GM12878 (cell line): ENCODE measurements at regions not wholly inside any gene's neighbourhood (a gene's known extent, or its start where the extent isn't known, plus 50 kb on each side); places are given as distances from the start of the nearest gene placed in this dataset.

ENCODE experiments used
- ATAC-seq: fragments of 200-7000 bp; cut with Tn5 transposase; 3 replicates; pipeline ENCODE4 v1.9.1; 2020; ENCODE audit warnings: mild to moderate bottlenecking, moderate library complexity
- BruUV-seq: library from RNA; stranded (reverse); fragments of 400-500 nt; replicated peaks from 2 replicates; lab custom pipeline; 2021; lab: Mats Ljungman, UMichigan
- CTCF ChIA-PET: fragments of 300-600 bp; sonication (Branson Sonifier 250); formaldehyde crosslinking; extraction: SDS; loops from one replicate; lab custom pipeline; 2021; ENCODE audit warnings: inconsistent platforms; lab: Yijun Ruan, JAX
- POLR2A ChIA-PET: fragments of 350-600 bp; formaldehyde crosslinking; extraction: SDS; loops from one replicate; lab custom pipeline; 2021; ENCODE audit warnings: inconsistent platforms; lab: Charles Lee
- RAD21 ChIA-PET: fragments of 300-600 bp; sonication (Branson Sonifier 250); formaldehyde crosslinking; loops from one replicate; lab custom pipeline; 2023; ENCODE audit warnings: antibody characterized with exemption; ENCODE audit not compliant: unreplicated experiment; lab: Charles Lee
- SMC1A ChIA-PET: fragments of 300-600 bp; sonication (Branson Sonifier 250); formaldehyde crosslinking; loops from one replicate; lab custom pipeline; 2023; ENCODE audit not compliant: unreplicated experiment, uncharacterized antibody; lab: Charles Lee
- DNase-seq: peaks from one replicate; pipeline ENCODE4 v3.0.0-alpha.2; 2011; ENCODE audit warnings: low read depth, low spot score
- FAIRE-seq: peaks from 3 replicates; lab custom pipeline; 2011; peaks lifted over from hg19 to GRCh38; lab: Jason Lieb, UNC
- H2AFZ ChIP-seq: 2 replicates; pipeline ENCODE4 v1.6.0; 2011; ENCODE audit warnings: low read depth, low read length, control low read depth; ENCODE audit not compliant: control insufficient read depth
- H3K27ac ChIP-seq: 2 replicates; pipeline ENCODE4 v1.5.1; 2011; ENCODE audit warnings: control low read depth; ENCODE audit not compliant: control insufficient read depth, insufficient read depth
- H3K27me3 ChIP-seq, 2 experiments: replicated peaks in 1 of 2; 2 replicates each; pipeline versions ENCODE4 v1.6.0 to v1.6.1; 2011; ENCODE audit warnings: low read length in 1 of 2; ENCODE audit not compliant: control insufficient read depth in 2 of 2, insufficient read depth in 2 of 2
- H3K36me3 ChIP-seq, 2 experiments: 2 replicates each; pipeline ENCODE4 v1.5.1; 2011; ENCODE audit warnings: low read length in 1 of 2; ENCODE audit not compliant: control insufficient read depth in 2 of 2, insufficient read depth in 2 of 2
- H3K4me1 ChIP-seq: 2 replicates; pipeline ENCODE4 v1.6.1; 2011; ENCODE audit warnings: mild to moderate bottlenecking, low read length, moderate library complexity, mixed read lengths; ENCODE audit not compliant: control insufficient read depth, insufficient read depth
- H3K4me2 ChIP-seq: 2 replicates; pipeline ENCODE4 v1.6.0; 2011; ENCODE audit warnings: control low read depth; ENCODE audit not compliant: control insufficient read depth, insufficient read depth
- H3K4me3 ChIP-seq: fragments of 200-600 bp; sonication (generic); 2 replicates; pipeline ENCODE4 v1.5.1; 2016
- H3K79me2 ChIP-seq: 2 replicates; pipeline ENCODE4 v1.6.0; 2011; ENCODE audit warnings: low read length; ENCODE audit not compliant: control insufficient read depth, insufficient read depth
- H3K9ac ChIP-seq: 2 replicates; pipeline ENCODE4 v1.8.0; 2011; ENCODE audit warnings: low read length, control low read depth, mixed read lengths; ENCODE audit not compliant: control insufficient read depth, insufficient read depth
- H3K9me3 ChIP-seq: replicated peaks from 3 replicates; pipeline ENCODE4 v1.5.1; 2011; ENCODE audit warnings: mild to moderate bottlenecking, low read length; ENCODE audit not compliant: control insufficient read depth, insufficient read depth
- H4K20me1 ChIP-seq: 2 replicates; pipeline ENCODE4 v1.6.0; 2011; ENCODE audit not compliant: control insufficient read depth, insufficient read depth
- ESRRA ChIP-seq: IDR thresholded peaks from 2 replicates; pipeline ENCODE4 v1.6.1; 2012; ENCODE audit warnings: mild to moderate bottlenecking, low read length, improper control_type of control experiment
- NBN ChIP-seq: fragments of 450-650 bp; IDR thresholded peaks from 2 replicates; pipeline ENCODE4 v1.6.1; 2016
- NFYB ChIP-seq: IDR thresholded peaks from 2 replicates; pipeline ENCODE4 v1.6.1; 2011; ENCODE audit warnings: low read depth, mild to moderate bottlenecking, low read length, improper control_type of control experiment, moderate library complexity; ENCODE audit not compliant: insufficient read depth
- NR2F1 ChIP-seq: fragments of 450-650 bp; conservative IDR thresholded peaks from 2 replicates; pipeline ENCODE4 v1.6.1; 2017; ENCODE audit warnings: mild to moderate bottlenecking
- SP1 ChIP-seq: IDR thresholded peaks from one replicate; pipeline ENCODE4 v1.6.1; 2011; ENCODE audit warnings: low read depth, low read length
- TCF12 ChIP-seq: IDR thresholded peaks from 2 replicates; pipeline ENCODE4 v1.6.1; 2011; ENCODE audit warnings: low read depth, mild to moderate bottlenecking, low read length
- ZNF592 ChIP-seq: fragments of 450-650 bp; IDR thresholded peaks from 2 replicates; pipeline ENCODE4 v1.6.1; 2017; ENCODE audit warnings: mild to moderate bottlenecking, moderate library complexity
- WGBS: methylation state at CpG from one replicate; pipeline ENCODE4 v1.1.6; 2016; ENCODE audit warnings: low lambda C conversion rate; ENCODE audit not compliant: insufficient replicate concordance, insufficient coverage; ENCODE audit errors: missing lambda C conversion rate; 5-methylcytosine and 5-hydroxymethylcytosine counted together
- in situ Hi-C: fragments of 300-500 bp; cut with MboI; formaldehyde crosslinking; loops from 9 replicates; pipeline ENCODE4 v1.14.3; 2018; ENCODE audit warnings: mixed read lengths
- intact Hi-C: fragments of 100-400 bp; cut with micrococcal nuclease; formaldehyde crosslinking; loops from one replicate; pipeline ENCODE4 v1.14.2; 2022; ENCODE audit not compliant: unreplicated experiment
- TF ChIP-seq, protein P1 (sequence below): fragments of 450-650 bp; IDR thresholded peaks from 2 replicates; pipeline ENCODE4 v1.6.1; 2016; ENCODE audit warnings: mild to moderate bottlenecking
- TF ChIP-seq, protein P2 (sequence below): fragments of 150-350 bp; IDR thresholded peaks from 2 replicates; pipeline ENCODE4 v1.6.1; 2016; ENCODE audit warnings: low read depth, low read length

GRCh38 chr20:39421571-39422105 lies 459.5 kb downstream of the DHX35 start:
- Histone ChIP-seq H3K27ac (no peak overlapping the region), H3K9ac (no peak overlapping the region), H3K79me2 (no peaks in the 10 kb centered on the region), H3K4me1 (no peaks in the 10 kb centered on the region), H3K4me2 (no peak overlapping the region), H2AFZ (no peak overlapping the region), H3K36me3 (no peaks in the 10 kb centered on the region)
- no peak for DNase-seq
- no TSS peak for BruUV-seq
- intact Hi-C loops = no loop called here
- no peak for TF ChIP-seq NR2F1
- TF ChIP-seq, protein P1, sequence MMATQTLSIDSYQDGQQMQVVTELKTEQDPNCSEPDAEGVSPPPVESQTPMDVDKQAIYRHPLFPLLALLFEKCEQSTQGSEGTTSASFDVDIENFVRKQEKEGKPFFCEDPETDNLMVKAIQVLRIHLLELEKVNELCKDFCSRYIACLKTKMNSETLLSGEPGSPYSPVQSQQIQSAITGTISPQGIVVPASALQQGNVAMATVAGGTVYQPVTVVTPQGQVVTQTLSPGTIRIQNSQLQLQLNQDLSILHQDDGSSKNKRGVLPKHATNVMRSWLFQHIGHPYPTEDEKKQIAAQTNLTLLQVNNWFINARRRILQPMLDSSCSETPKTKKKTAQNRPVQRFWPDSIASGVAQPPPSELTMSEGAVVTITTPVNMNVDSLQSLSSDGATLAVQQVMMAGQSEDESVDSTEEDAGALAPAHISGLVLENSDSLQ = no peak
- TF ChIP-seq, all 136 proteins: peak for 0
- H3K9me3 ChIP-seq = no peaks in the 10 kb centered on the region
- WGBS = 39% methylated on average over 5 of the region's 5 CpGs
- FAIRE-seq (no peak), ATAC-seq (peak; percentile 25; the same call in 1 of the 3 replicates)
- no peaks in the 10 kb centered on the region for H3K27me3 ChIP-seq
- ChIA-PET POLR2A (no interaction called here), CTCF (interaction anchor here (1.1 to 2.3 kb wide), 3 partner anchors 10 to 132 kb away, joined by 3 to 6 read pairs (median 5); no protein-coding TSS in a partner anchor), RAD21 (no interaction called here), SMC1A (interaction anchor here (1.6 kb wide), 1 partner anchor 14 kb away, joined by 3 read pairs; no protein-coding TSS in a partner anchor)
- in situ Hi-C loops = no loop called here
- H4K20me1 ChIP-seq = no peaks in the 10 kb centered on the region
- H3K4me3 ChIP-seq = no peak overlapping the region

GRCh38 chr20:39412091-39412490 lies 449.9 kb downstream of the DHX35 start:
- Histone ChIP-seq H3K4me3 (no peak overlapping the region), H2AFZ (no peak overlapping the region), H3K79me2 (no peaks in the 10 kb centered on the region), H3K27me3 (no peaks in the 10 kb centered on the region), H3K27ac (no peak overlapping the region), H3K9ac (no peak overlapping the region), H3K36me3 (no peaks in the 10 kb centered on the region), H3K9me3 (no peaks in the 10 kb centered on the region), H4K20me1 (no peaks in the 10 kb centered on the region), H3K4me2 (no peak overlapping the region), H3K4me1 (no peaks in the 10 kb centered on the region)
- SMC1A ChIA-PET = no interaction called here
- CTCF ChIA-PET = no interaction called here
- no peak for DNase-seq
- FAIRE-seq = no peak
- no TSS peak for BruUV-seq
- RAD21 ChIA-PET = no interaction called here
- POLR2A ChIA-PET = no interaction called here
- in situ Hi-C loops (no loop called here), intact Hi-C loops (no loop called here)
- no peak for ATAC-seq
- no peak for TF ChIP-seq SP1
- no peak for TF ChIP-seq NFYB
- TF ChIP-seq ZNF592 = no peak
- TF ChIP-seq, protein P2, sequence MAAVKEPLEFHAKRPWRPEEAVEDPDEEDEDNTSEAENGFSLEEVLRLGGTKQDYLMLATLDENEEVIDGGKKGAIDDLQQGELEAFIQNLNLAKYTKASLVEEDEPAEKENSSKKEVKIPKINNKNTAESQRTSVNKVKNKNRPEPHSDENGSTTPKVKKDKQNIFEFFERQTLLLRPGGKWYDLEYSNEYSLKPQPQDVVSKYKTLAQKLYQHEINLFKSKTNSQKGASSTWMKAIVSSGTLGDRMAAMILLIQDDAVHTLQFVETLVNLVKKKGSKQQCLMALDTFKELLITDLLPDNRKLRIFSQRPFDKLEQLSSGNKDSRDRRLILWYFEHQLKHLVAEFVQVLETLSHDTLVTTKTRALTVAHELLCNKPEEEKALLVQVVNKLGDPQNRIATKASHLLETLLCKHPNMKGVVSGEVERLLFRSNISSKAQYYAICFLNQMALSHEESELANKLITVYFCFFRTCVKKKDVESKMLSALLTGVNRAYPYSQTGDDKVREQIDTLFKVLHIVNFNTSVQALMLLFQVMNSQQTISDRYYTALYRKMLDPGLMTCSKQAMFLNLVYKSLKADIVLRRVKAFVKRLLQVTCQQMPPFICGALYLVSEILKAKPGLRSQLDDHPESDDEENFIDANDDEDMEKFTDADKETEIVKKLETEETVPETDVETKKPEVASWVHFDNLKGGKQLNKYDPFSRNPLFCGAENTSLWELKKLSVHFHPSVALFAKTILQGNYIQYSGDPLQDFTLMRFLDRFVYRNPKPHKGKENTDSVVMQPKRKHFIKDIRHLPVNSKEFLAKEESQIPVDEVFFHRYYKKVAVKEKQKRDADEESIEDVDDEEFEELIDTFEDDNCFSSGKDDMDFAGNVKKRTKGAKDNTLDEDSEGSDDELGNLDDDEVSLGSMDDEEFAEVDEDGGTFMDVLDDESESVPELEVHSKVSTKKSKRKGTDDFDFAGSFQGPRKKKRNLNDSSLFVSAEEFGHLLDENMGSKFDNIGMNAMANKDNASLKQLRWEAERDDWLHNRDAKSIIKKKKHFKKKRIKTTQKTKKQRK = no peak
- TF ChIP-seq TCF12 = no peak
- no peak for TF ChIP-seq ESRRA
- TF ChIP-seq NBN = no peak
